LNCaP clone FGC (cell line): ENCODE measurements at regions not wholly inside any gene's neighbourhood (a gene's known extent, or its start where the extent isn't known, plus 50 kb on each side); places are given as distances from the start of the nearest gene placed in this dataset.
"Not testable (repeated sequence)": the region's sequence is repeated elsewhere in the genome, so short reads cannot be mapped to it uniquely, and the experiment has no call there.

Experiments used
- DNase-seq: peaks from one replicate; pipeline ENCODE4 v3.0.0-alpha.2; 2011; ENCODE audit warnings: low read depth
- H3K4me3 ChIP-seq: 2 replicates; pipeline ENCODE4 v1.5.1; 2011; ENCODE audit warnings: mild to moderate bottlenecking, low read depth, low read length, control low read depth
- TF ChIP-seq, protein P1 (sequence below): IDR thresholded peaks from 2 replicates; pipeline ENCODE4 v1.5.1; 2012; ENCODE audit warnings: mild to moderate bottlenecking; ENCODE audit not compliant: control insufficient read depth, insufficient read depth; ENCODE audit errors: extremely low read depth

DNA sequence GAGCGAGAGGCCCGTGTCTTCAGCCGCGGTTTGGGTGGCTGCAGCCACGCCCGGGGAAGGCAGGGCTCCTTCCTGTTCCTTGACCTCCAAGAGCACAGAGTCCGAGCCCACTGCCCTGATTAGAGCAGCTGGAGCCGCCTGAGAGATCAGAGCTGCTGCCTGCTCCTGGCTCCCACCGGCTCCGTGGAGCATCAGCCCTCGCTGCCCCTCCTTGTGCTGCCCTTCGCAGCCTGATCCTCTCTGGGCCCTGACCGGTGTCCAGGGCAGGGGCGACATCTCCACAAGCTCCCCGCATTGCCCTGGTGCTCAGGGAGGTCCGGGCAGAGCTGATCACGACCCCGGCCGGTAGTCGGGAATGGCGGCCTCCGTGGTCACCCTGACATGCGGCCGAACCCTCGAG, 365.3 kb downstream of the TP53TG3F start:
- not testable (repeated sequence) for DNase-seq, H3K4me3 ChIP-seq

DNA sequence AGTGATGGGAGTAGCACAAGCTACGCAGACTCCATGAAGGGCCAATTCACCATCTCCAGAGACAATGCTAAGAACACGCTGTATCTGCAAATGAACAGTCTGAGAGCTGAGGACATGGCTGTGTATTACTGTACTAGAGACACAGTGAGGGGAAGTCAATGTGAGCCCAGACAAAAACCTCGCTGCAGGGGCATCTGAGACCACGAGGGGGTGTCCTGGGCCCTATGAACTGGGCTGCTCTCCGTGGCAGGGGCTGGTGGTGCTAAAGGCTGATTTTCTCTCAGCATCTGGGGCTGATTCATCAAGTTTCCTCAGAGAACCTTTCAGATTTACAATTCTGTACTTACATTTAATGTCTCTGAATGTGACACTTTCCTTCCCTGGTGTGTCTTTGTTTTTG, 368.1 kb downstream of the TP53TG3F start:
- not testable (repeated sequence) for H3K4me3 ChIP-seq, DNase-seq

DNA sequence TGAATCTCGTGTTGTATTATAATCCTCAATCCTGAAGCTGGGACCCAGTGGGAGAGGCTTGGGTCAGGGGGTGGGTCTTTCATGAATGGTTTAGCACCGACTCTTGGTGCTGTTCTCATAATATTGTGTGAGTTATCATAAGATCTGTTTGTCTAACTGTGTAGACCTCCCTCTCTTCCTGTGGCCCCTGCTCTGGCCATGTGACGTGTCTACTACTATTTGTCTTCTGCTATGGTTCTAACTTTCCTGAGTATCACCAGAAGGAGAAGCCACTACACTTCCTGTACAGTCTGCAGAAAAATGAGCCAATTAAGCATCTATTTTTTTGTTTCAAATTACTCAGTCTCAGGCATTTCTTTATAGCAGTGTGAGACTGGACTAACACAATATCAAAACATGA, 379.7 kb downstream of the TP53TG3F start:
- not testable (repeated sequence) for DNase-seq, H3K4me3 ChIP-seq

DNA sequence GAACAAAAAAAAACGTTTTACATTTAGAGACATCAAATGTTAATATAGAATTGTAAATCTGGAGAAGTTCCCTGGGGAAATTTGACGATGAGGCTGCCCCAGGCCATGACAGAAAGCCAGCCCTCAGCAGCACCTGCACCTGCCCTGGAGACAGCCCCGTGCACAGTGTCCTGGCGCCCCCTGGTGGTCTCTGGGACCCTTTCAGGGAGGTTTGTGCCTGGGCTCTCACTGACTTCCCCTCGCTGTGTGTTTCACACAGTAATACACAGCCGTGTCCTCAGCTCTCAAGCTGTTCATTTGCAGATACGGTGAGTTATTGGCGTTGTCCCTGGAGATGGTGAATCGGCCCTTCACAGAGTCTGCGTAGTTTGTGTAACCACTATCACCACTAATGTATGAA, 385.1 kb downstream of the TP53TG3F start:
- TF ChIP-seq, protein P1, sequence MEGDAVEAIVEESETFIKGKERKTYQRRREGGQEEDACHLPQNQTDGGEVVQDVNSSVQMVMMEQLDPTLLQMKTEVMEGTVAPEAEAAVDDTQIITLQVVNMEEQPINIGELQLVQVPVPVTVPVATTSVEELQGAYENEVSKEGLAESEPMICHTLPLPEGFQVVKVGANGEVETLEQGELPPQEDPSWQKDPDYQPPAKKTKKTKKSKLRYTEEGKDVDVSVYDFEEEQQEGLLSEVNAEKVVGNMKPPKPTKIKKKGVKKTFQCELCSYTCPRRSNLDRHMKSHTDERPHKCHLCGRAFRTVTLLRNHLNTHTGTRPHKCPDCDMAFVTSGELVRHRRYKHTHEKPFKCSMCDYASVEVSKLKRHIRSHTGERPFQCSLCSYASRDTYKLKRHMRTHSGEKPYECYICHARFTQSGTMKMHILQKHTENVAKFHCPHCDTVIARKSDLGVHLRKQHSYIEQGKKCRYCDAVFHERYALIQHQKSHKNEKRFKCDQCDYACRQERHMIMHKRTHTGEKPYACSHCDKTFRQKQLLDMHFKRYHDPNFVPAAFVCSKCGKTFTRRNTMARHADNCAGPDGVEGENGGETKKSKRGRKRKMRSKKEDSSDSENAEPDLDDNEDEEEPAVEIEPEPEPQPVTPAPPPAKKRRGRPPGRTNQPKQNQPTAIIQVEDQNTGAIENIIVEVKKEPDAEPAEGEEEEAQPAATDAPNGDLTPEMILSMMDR, result peak; percentile 50
- DNase-seq, result not testable (repeated sequence)

More for the DNA sequence above, 385.1 kb downstream of the TP53TG3F start:
- not testable (repeated sequence) for H3K4me3 ChIP-seq
